Body of pancreas (tissue), 4 donors: ENCODE measurements at regions not wholly inside any gene's neighbourhood (a gene's known extent, or its start where the extent isn't known, plus 50 kb on each side); places are given as distances from the start of the nearest gene placed in this dataset.

ENCODE experiments used
- POLR2A ChIP-seq, 3 donors: fragments of 450-650 bp; IDR thresholded peaks; one replicate each; pipeline ENCODE4 v1.6.1; 2016; ENCODE audit warnings: antibody characterized with exemption in 3 of 3, mild to moderate bottlenecking in 2 of 3
- TF ChIP-seq, protein P1 (sequence below), 7 experiments: fragments of 450-650 bp in 4 of 7; fragments of 200-600 bp in 3 of 7; sonication (generic) in 3 of 7; IDR thresholded peaks; one replicate each; pipeline ENCODE4 v1.5.1; 2016 to 2019; ENCODE audit warnings: antibody characterized with exemption in 7 of 7

DNA sequence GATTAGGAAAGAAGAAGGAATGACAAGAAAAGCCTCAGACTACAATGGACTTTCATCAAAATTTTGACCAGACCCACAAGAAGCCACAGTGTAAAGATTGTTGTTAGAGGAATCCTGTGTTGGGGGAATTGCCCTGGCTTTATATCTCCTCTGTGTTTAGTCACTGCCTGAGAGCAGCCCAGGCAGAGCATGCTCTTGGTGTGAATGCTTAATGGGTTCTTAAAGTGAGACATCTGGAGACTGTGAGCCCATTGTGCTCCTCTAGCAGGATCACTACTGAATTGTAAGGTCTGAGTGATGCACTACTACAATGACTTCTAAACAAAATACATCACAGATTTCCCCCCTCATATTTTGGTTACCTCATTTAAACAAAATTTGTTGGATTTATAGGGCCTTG, 1860.5 kb upstream of the ADGRL3 start:
- TF ChIP-seq POLR2A (IDR thresholded peaks at IDR 0.05) = no peak
- TF ChIP-seq, protein P1, sequence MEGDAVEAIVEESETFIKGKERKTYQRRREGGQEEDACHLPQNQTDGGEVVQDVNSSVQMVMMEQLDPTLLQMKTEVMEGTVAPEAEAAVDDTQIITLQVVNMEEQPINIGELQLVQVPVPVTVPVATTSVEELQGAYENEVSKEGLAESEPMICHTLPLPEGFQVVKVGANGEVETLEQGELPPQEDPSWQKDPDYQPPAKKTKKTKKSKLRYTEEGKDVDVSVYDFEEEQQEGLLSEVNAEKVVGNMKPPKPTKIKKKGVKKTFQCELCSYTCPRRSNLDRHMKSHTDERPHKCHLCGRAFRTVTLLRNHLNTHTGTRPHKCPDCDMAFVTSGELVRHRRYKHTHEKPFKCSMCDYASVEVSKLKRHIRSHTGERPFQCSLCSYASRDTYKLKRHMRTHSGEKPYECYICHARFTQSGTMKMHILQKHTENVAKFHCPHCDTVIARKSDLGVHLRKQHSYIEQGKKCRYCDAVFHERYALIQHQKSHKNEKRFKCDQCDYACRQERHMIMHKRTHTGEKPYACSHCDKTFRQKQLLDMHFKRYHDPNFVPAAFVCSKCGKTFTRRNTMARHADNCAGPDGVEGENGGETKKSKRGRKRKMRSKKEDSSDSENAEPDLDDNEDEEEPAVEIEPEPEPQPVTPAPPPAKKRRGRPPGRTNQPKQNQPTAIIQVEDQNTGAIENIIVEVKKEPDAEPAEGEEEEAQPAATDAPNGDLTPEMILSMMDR (IDR thresholded peaks at IDR 0.05) = no peak
